Suppressor macrophage treated with lipopolysaccharide for 1 hour (primary cell): ENCODE measurements at regions not wholly inside any gene's neighbourhood (a gene's known extent, or its start where the extent isn't known, plus 50 kb on each side); places are given as distances from the start of the nearest gene placed in this dataset.
"Not testable (repeated sequence)": the region's sequence is repeated elsewhere in the genome, so short reads cannot be mapped to it uniquely, and the experiment has no call there.

Experiments used
- DNase-seq, 3 donors: peaks; one replicate each; pipeline ENCODE4 v3.0.0-alpha.2; 2020 to 2022

- no peak for DNase-seq
Measured at GRCh38 chr2:3034856-3035255, 342.8 kb downstream of the EIPR1 start.

- DNase-seq: no peak
Measured at GRCh38 chr2:3034396-3034795, 343.2 kb downstream of the EIPR1 start.

GRCh38 chr2:3033315-3033714 is 344.3 kb downstream of the EIPR1 start:
- DNase-seq: no peak

- DNase-seq: not testable (repeated sequence)
Measured at GRCh38 chr2:3030791-3031190, 346.8 kb downstream of the EIPR1 start.

GRCh38 chr2:3025984-3026383 is 351.6 kb downstream of the EIPR1 start:
- DNase-seq: no peak

- DNase-seq: no peak
Measured at GRCh38 chr2:3025261-3025660, 352.4 kb downstream of the EIPR1 start.

GRCh38 chr2:3024401-3024935 is 353.1 kb downstream of the EIPR1 start:
- no peak for DNase-seq

- DNase-seq: no peak
Measured at GRCh38 chr2:3023531-3023930, 354.1 kb downstream of the EIPR1 start.

- no peak for DNase-seq
Measured at GRCh38 chr2:3022841-3023372, 354.7 kb downstream of the EIPR1 start.

GRCh38 chr2:3021720-3022119 is 355.9 kb downstream of the EIPR1 start:
- DNase-seq: no peak

GRCh38 chr2:3010001-3010400 is 367.6 kb downstream of the EIPR1 start:
- no peak for DNase-seq

- no peak for DNase-seq
Measured at GRCh38 chr2:3009483-3009882, 368.1 kb downstream of the EIPR1 start.

- DNase-seq: no peak
Measured at GRCh38 chr2:3009005-3009404, 368.6 kb downstream of the EIPR1 start.

- DNase-seq: no peak
Measured at GRCh38 chr2:3008561-3008960, 369.1 kb downstream of the EIPR1 start.

- DNase-seq: no peak
Measured at GRCh38 chr2:3007135-3007534, 370.5 kb downstream of the EIPR1 start.

GRCh38 chr2:3005859-3006501 is 371.6 kb downstream of the EIPR1 start:
- no peak for DNase-seq

- DNase-seq: peak in 2 of 3 donors; percentile 3 to 6
Measured at GRCh38 chr2:3001615-3002560, 375.7 kb downstream of the EIPR1 start.

- no peak for DNase-seq
Measured at GRCh38 chr2:3000968-3001367, 376.6 kb downstream of the EIPR1 start.

- no peak for DNase-seq
Measured at GRCh38 chr2:3000125-3000524, 377.5 kb downstream of the EIPR1 start.

GRCh38 chr2:2998971-2999370 is 378.6 kb downstream of the EIPR1 start:
- no peak for DNase-seq

GRCh38 chr2:2993172-2993692 is 384.4 kb downstream of the EIPR1 start:
- no peak for DNase-seq

GRCh38 chr2:2992634-2993033 is 385.0 kb downstream of the EIPR1 start:
- DNase-seq: no peak

- no peak for DNase-seq
Measured at GRCh38 chr2:2985020-2985419, 392.6 kb downstream of the EIPR1 start.
